ENCODE measurements at regions not wholly inside any gene's neighbourhood (a gene's known extent, or its start where the extent isn't known, plus 50 kb on each side); places are given as distances from the start of the nearest gene placed in this dataset.

DNA sequence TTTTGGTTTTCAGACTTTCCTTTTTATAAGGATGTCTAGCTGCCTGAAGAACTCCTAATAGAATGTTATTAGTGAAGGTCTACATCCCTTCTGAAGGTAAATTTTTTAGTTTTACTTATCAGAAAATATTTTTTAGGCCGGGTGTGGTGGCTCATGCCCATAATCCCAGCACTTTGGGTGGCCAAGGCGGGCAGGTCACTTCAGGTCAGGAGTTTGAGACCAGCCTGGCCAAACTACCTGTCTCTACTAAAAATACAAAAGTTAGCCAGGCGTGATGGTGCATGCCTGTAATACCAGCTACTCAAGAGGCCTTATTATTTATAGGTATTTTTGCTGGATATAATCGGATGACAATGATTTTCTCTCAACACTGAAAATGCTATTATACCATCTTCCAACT is 181.9 kb upstream of the KCNK2 start:
- intact Hi-C loops (cut with DNase I; ENCODE audit: low total_unique reads), result no loop called here
- no peak for DNase-seq
- Histone ChIP-seq H3K9me3 (no peaks in the 10 kb centered on the region), H3K4me3 (no peak overlapping the region), H3K27me3 (no peaks in the 10 kb centered on the region), H3K36me3 (no peaks in the 10 kb centered on the region), H3K4me1 (no peaks in the 10 kb centered on the region), H3K27ac (no peak overlapping the region)
- no peak for TF ChIP-seq CTCF (IDR thresholded peaks at IDR 0.05)
- no peak for TF ChIP-seq POLR2A (IDR thresholded peaks at IDR 0.05)

DNA sequence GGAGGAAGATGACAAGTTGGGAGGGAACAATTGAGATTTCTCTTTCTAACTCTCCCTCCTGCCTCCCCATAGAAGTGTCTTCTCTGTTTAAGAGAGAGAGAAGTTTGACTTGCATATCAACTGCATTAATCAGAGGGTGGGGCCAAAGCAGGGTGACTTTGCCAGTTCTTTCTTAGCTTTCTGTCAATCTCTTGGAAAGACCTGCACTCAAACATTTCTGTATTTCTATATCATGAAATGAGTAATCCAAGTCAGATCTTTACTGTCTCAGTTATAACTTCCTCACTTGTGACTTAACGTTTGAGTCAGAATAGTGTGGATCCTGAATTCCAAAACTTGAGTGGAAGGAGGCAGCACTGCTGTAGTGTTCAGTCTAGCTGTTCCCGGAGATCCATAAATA is 180.8 kb upstream of the KCNK2 start:
- H3K36me3 ChIP-seq, result no peaks in the 10 kb centered on the region
- intact Hi-C loops (cut with DNase I; ENCODE audit: low total_unique reads), result no loop called here
- H3K27ac ChIP-seq, result no peak overlapping the region
- no peak overlapping the region for H3K4me3 ChIP-seq
- no peak for DNase-seq
- no peaks in the 10 kb centered on the region for H3K4me1 ChIP-seq
- no peaks in the 10 kb centered on the region for H3K9me3 ChIP-seq
- no peak for TF ChIP-seq CTCF (IDR thresholded peaks at IDR 0.05)
- TF ChIP-seq POLR2A (IDR thresholded peaks at IDR 0.05), result no peak
- no peaks in the 10 kb centered on the region for H3K27me3 ChIP-seq

DNA sequence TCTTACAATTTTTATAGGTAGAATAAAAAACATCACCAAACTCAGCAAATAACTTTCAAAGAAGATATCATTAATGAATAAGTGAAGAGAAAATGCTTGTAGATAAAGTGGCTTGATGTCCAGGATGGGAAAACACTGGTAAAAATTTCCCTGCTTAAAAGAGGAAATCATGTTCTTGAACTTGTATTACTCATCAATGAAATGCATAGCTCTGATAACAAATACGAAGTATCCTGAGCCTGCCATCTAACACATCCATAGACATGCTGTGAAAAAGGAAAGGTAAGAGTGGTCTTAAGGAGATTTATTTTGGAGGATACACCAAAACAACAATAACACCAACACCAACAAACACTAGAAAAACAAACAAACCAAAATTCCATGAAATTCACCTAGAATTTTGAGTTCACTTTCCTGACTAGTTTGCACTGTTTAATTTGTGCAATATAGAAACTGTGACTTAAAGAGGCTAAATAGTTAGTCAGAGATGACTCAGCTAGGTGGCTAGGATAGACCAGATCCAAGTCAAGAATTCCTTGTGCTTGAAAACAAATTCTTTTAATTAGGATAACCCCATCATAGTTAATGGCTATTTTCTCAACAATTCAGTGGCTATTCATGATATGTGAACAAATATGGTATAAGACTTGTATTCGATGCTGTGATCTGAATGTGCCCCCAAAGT is 179.8 kb upstream of the KCNK2 start:
- intact Hi-C loops (cut with DNase I; ENCODE audit: low total_unique reads), result no loop called here
- TF ChIP-seq CTCF (IDR thresholded peaks at IDR 0.05), result no peak
- no peak for TF ChIP-seq POLR2A (IDR thresholded peaks at IDR 0.05)

GRCh38 chr1:214912127-214912526 is 170.4 kb upstream of the KCNK2 start:
- no peaks in the 10 kb centered on the region for H3K36me3 ChIP-seq
- no peaks in the 10 kb centered on the region for H3K27me3 ChIP-seq
- H3K4me1 ChIP-seq, result no peaks in the 10 kb centered on the region
- no peak overlapping the region for H3K27ac ChIP-seq
- TF ChIP-seq POLR2A (IDR thresholded peaks at IDR 0.05) (no peak), CTCF (IDR thresholded peaks at IDR 0.05) (no peak)
- H3K4me3 ChIP-seq, result no peak overlapping the region
- intact Hi-C loops (cut with DNase I; ENCODE audit: low total_unique reads), result no loop called here
- DNase-seq, result no peak
- H3K9me3 ChIP-seq, result no peaks in the 10 kb centered on the region

More for the DNA sequence above, 179.8 kb upstream of the KCNK2 start:
- DNase-seq, result no peak
- no peak overlapping the region for H3K4me3 ChIP-seq
- H3K36me3 ChIP-seq, result no peaks in the 10 kb centered on the region
- no peaks in the 10 kb centered on the region for H3K4me1 ChIP-seq
- no peaks in the 10 kb centered on the region for H3K27me3 ChIP-seq
- no peak overlapping the region for H3K27ac ChIP-seq
- H3K9me3 ChIP-seq, result no peaks in the 10 kb centered on the region

DNA sequence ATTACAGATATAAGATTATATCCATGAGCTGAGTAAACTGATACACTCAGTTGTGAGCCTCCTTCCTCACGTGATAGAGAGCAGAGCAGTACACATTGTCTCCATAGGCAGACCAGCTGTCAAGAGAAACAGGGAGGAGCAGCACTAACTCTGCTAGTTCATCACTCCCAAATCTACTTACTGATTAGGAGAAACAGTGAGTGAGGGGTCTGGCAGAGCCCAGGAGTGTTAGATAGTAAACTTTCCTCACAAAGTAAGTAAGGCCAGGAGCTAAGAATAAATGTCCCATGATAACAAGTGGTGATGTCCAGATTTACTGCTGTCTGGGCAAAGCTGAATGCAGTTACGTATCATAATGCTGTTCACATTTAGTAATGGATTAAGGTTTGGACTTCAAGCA is 168.6 kb upstream of the KCNK2 start:
- intact Hi-C loops (cut with DNase I; ENCODE audit: low total_unique reads), result no loop called here
- no peak for TF ChIP-seq POLR2A (IDR thresholded peaks at IDR 0.05)
- no peak for TF ChIP-seq CTCF (IDR thresholded peaks at IDR 0.05)
- Histone ChIP-seq H3K27me3 (no peaks in the 10 kb centered on the region), H3K9me3 (no peaks in the 10 kb centered on the region), H3K27ac (no peak overlapping the region), H3K4me3 (no peak overlapping the region), H3K36me3 (no peaks in the 10 kb centered on the region), H3K4me1 (no peaks in the 10 kb centered on the region)
- DNase-seq, result no peak
